ENCODE measurements at regions not wholly inside any gene's neighbourhood (a gene's known extent, or its start where the extent isn't known, plus 50 kb on each side); places are given as distances from the start of the nearest gene placed in this dataset.

DNA sequence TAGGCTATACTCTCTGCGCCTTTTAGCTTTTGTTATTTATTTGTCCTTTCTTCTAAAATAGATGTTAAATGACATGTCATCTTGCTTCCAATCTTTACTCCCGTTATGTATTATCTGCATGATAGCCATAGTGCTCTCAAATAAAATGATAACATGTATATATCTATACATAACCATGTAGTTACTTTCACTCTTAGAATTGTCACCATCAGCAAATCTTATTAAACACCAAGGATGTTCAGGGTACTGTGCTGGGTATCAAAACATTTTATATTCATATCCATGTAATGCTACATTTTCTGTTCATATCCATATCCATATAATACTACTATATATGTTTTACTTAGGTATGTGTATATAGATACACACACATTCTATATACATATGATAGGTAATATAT lies 176.4 kb upstream of the CHST9 start:
- Mint-ChIP-seq H3K27ac (no peak overlapping the region), H3K9me3 (no peaks in the 10 kb centered on the region), H3K27me3 (ENCODE audit: low read depth) (peaks cover 5% of the 10 kb centered on the region), H3K4me3 (no peak overlapping the region), H3K36me3 (no peaks in the 10 kb centered on the region), H3K4me1 (peaks cover 5% of the 10 kb centered on the region)
- no peak for TF ChIP-seq CTCF (IDR thresholded peaks at IDR 0.05; ENCODE audit: unreplicated experiment)
- DNase-seq (ENCODE audit: low spot score in 2 of 2, unreplicated experiment in 2 of 2): no peak

- Mint-ChIP-seq H3K4me3 (no peak overlapping the region), H3K9me3 (no peaks in the 10 kb centered on the region), H3K4me1 (no peaks in the 10 kb centered on the region), H3K27me3 (ENCODE audit: low read depth) (peaks cover 10% of the 10 kb centered on the region), H3K27ac (no peak overlapping the region), H3K36me3 (no peaks in the 10 kb centered on the region)
- DNase-seq (ENCODE audit: low spot score in 2 of 2, unreplicated experiment in 2 of 2): no peak
- no peak for TF ChIP-seq CTCF (IDR thresholded peaks at IDR 0.05; ENCODE audit: unreplicated experiment)
Measured at GRCh38 chr18:27355308-27355707, 170.2 kb upstream of the CHST9 start.

DNA sequence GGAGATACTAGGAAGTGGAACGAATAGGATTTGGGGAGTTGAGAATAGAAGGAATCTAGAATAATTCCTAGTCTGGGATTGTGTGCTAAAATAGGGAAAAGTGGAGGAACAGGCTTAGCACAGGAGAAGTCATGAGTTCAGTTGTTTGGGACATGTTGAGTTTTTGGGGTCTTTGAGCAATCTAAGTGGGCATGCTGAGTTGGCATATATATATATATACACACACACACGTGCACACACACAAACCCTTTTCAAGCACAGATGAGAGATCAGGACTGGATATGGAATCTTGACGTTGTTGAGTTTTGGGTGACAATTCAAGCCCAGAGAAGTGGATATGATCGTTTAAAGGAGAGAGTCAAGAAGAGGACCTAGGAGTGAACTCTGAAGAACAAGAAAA lies 168.2 kb upstream of the CHST9 start:
- Mint-ChIP-seq H3K4me3 (no peak overlapping the region), H3K36me3 (no peaks in the 10 kb centered on the region), H3K27ac (no peak overlapping the region), H3K4me1 (no peaks in the 10 kb centered on the region), H3K27me3 (ENCODE audit: low read depth) (peaks cover 7% of the 10 kb centered on the region), H3K9me3 (no peaks in the 10 kb centered on the region)
- no peak for TF ChIP-seq CTCF (IDR thresholded peaks at IDR 0.05; ENCODE audit: unreplicated experiment)
- no peak for DNase-seq (ENCODE audit: low spot score in 2 of 2, unreplicated experiment in 2 of 2)

- no peak for DNase-seq (ENCODE audit: low spot score in 2 of 2, unreplicated experiment in 2 of 2)
- Mint-ChIP-seq H3K36me3 (no peaks in the 10 kb centered on the region), H3K27me3 (ENCODE audit: low read depth) (peaks cover 5% of the 10 kb centered on the region), H3K4me1 (no peaks in the 10 kb centered on the region), H3K27ac (no peak overlapping the region), H3K4me3 (no peak overlapping the region), H3K9me3 (no peaks in the 10 kb centered on the region)
- no peak for TF ChIP-seq CTCF (IDR thresholded peaks at IDR 0.05; ENCODE audit: unreplicated experiment)
Measured at GRCh38 chr18:27349284-27349882, 164.3 kb upstream of the CHST9 start.

- H3K9me3 Mint-ChIP-seq: peaks cover 9% of the 10 kb centered on the region
- H3K27me3 Mint-ChIP-seq (ENCODE audit: low read depth): peaks cover 7% of the 10 kb centered on the region
- no peak for DNase-seq (ENCODE audit: low spot score in 2 of 2, unreplicated experiment in 2 of 2)
- H3K36me3 Mint-ChIP-seq: no peaks in the 10 kb centered on the region
- no peak overlapping the region for H3K27ac Mint-ChIP-seq
- no peak overlapping the region for H3K4me3 Mint-ChIP-seq
- H3K4me1 Mint-ChIP-seq: no peaks in the 10 kb centered on the region
- TF ChIP-seq CTCF (IDR thresholded peaks at IDR 0.05; ENCODE audit: unreplicated experiment): no peak
Measured at GRCh38 chr18:27331606-27332005, 146.5 kb upstream of the CHST9 start.

GRCh38 chr18:27314996-27315395 lies 129.9 kb upstream of the CHST9 start:
- no peak for TF ChIP-seq CTCF (IDR thresholded peaks at IDR 0.05; ENCODE audit: unreplicated experiment)
- H3K4me3 Mint-ChIP-seq: no peak overlapping the region
- no peaks in the 10 kb centered on the region for H3K27me3 Mint-ChIP-seq (ENCODE audit: low read depth)
- H3K27ac Mint-ChIP-seq: no peak overlapping the region
- H3K36me3 Mint-ChIP-seq: peaks cover 1% of the 10 kb centered on the region
- H3K4me1 Mint-ChIP-seq: no peaks in the 10 kb centered on the region
- H3K9me3 Mint-ChIP-seq: peaks cover 6% of the 10 kb centered on the region
- DNase-seq (ENCODE audit: low spot score in 2 of 2, unreplicated experiment in 2 of 2): no peak

Measured in mesothelial cell of epicardium (in vitro differentiated cells).